Liver (tissue), 8 donors: ENCODE measurements at regions not wholly inside any gene's neighbourhood (a gene's known extent, or its start where the extent isn't known, plus 50 kb on each side); places are given as distances from the start of the nearest gene placed in this dataset.

Experiments
- DNase-seq: peaks from one replicate; pipeline ENCODE4 v3.0.0-alpha.2; 2017; ENCODE audit warnings: low spot score
- H3K27ac ChIP-seq, 2 donors: one replicate each; pipeline ENCODE4 v1.7.0; 2013; ENCODE audit warnings: inconsistent platforms in 2 of 2, low read length in 2 of 2, control low read depth in 1 of 2, low read depth in 1 of 2, mild to moderate bottlenecking in 1 of 2
- H3K27me3 ChIP-seq, 4 donors: one replicate each; pipeline versions ENCODE4 v1.6.1 to v1.7.0; 2013; ENCODE audit warnings: low read length in 3 of 4, inconsistent platforms in 1 of 4, mild to moderate bottlenecking in 1 of 4, moderate library complexity in 1 of 4; ENCODE audit not compliant: control insufficient read depth in 4 of 4, insufficient read depth in 4 of 4
- H3K36me3 ChIP-seq, 4 donors: one replicate each; pipeline versions ENCODE4 v1.6.1 to v1.7.0; 2013; ENCODE audit warnings: low read length in 3 of 4, mild to moderate bottlenecking in 3 of 4, low read depth in 1 of 4, moderate library complexity in 1 of 4; ENCODE audit not compliant: control insufficient read depth in 4 of 4, insufficient read depth in 3 of 4
- H3K4me1 ChIP-seq, 4 donors: one replicate each; pipeline versions ENCODE4 v1.6.1 to v1.7.0; 2013; ENCODE audit warnings: low read length in 3 of 4, mild to moderate bottlenecking in 3 of 4, moderate library complexity in 1 of 4; ENCODE audit not compliant: control insufficient read depth in 4 of 4, insufficient read depth in 4 of 4
- H3K4me3 ChIP-seq, 3 donors: one replicate each; pipeline versions ENCODE4 v1.6.1 to v1.7.0; 2013; ENCODE audit warnings: low read length in 3 of 3, control low read depth in 1 of 3, low read depth in 1 of 3, mild to moderate bottlenecking in 1 of 3
- H3K9ac ChIP-seq, 2 donors: one replicate each; pipeline ENCODE4 v1.7.0; 2013; ENCODE audit warnings: low read length in 2 of 2, mild to moderate bottlenecking in 2 of 2, moderate library complexity in 2 of 2, control low read depth in 1 of 2, low read depth in 1 of 2
- H3K9me3 ChIP-seq, 4 donors: one replicate each; pipeline versions ENCODE4 v1.6.1 to v1.7.0; 2013; ENCODE audit warnings: low read length in 3 of 4; ENCODE audit not compliant: control insufficient read depth in 4 of 4
- EGR1 ChIP-seq, 2 donors: IDR thresholded peaks; 2 replicates each; pipeline ENCODE4 v1.6.1; 2016 to 2018; ENCODE audit warnings: antibody characterized with exemption in 2 of 2, low read depth in 2 of 2
- FOXA1 ChIP-seq: IDR thresholded peaks from 2 replicates; pipeline ENCODE4 v1.6.1; 2016; ENCODE audit warnings: antibody characterized with exemption
- FOXA2 ChIP-seq: IDR thresholded peaks from 2 replicates; pipeline ENCODE4 v1.6.1; 2016; ENCODE audit warnings: antibody characterized with exemption
- GABPA ChIP-seq, 2 donors: IDR thresholded peaks in 1 of 2; conservative IDR thresholded peaks in 1 of 2; 2 replicates each; pipeline ENCODE4 v1.6.1; 2016; ENCODE audit warnings: antibody characterized with exemption in 2 of 2, mild to moderate bottlenecking in 1 of 2, moderate library complexity in 1 of 2
- HNF4A ChIP-seq, 2 donors: conservative IDR thresholded peaks; 2 replicates each; pipeline ENCODE4 v1.6.1; 2016; ENCODE audit warnings: antibody characterized with exemption in 2 of 2, mild to moderate bottlenecking in 2 of 2
- HNF4G ChIP-seq: IDR thresholded peaks from 2 replicates; pipeline ENCODE4 v1.6.1; 2016; ENCODE audit warnings: antibody characterized with exemption
- JUND ChIP-seq, 2 donors: IDR thresholded peaks; 2 replicates each; pipeline ENCODE4 v1.6.1; 2016; ENCODE audit warnings: antibody characterized with exemption in 2 of 2
- MAX ChIP-seq: IDR thresholded peaks from 2 replicates; pipeline ENCODE4 v1.6.1; 2016; ENCODE audit warnings: antibody characterized with exemption
- RAD21 ChIP-seq, 2 donors: IDR thresholded peaks; 2 replicates each; pipeline ENCODE4 v1.6.1; 2016; ENCODE audit warnings: antibody characterized with exemption in 2 of 2, mild to moderate bottlenecking in 2 of 2
- RXRA ChIP-seq, 2 donors: IDR thresholded peaks; 2 replicates each; pipeline ENCODE4 v1.6.1; 2017 to 2018; ENCODE audit warnings: antibody characterized with exemption in 2 of 2, mild to moderate bottlenecking in 1 of 2
- SP1 ChIP-seq: IDR thresholded peaks from 2 replicates; pipeline ENCODE4 v1.6.1; 2018; ENCODE audit warnings: antibody characterized with exemption, mild to moderate bottlenecking
- TAF1 ChIP-seq: conservative IDR thresholded peaks from 2 replicates; pipeline ENCODE4 v1.6.1; 2016; ENCODE audit warnings: antibody characterized with exemption, mild to moderate bottlenecking
- YY1 ChIP-seq: IDR thresholded peaks from 2 replicates; pipeline ENCODE4 v1.6.1; 2016; ENCODE audit warnings: antibody characterized with exemption, mild to moderate bottlenecking
- WGBS: extraction: QIAGEN DNeasy Blood & Tissue Kit; methylation state at CpG from one replicate; pipeline ENCODE4 v1.1.7; 2013; 5-methylcytosine and 5-hydroxymethylcytosine counted together
- TF ChIP-seq, protein P1 (sequence below): IDR thresholded peaks from 2 replicates; pipeline ENCODE4 v1.6.1; 2016; ENCODE audit warnings: antibody characterized with exemption, mild to moderate bottlenecking
- TF ChIP-seq, protein P2 (sequence below): fragments of 150-350 bp; IDR thresholded peaks from 2 replicates; pipeline ENCODE4 v1.5.1; 2017; ENCODE audit warnings: improper control_type of control experiment, low read depth, low read length; ENCODE audit not compliant: missing input control
- TF ChIP-seq, protein P3 (sequence below): IDR thresholded peaks from 2 replicates; pipeline ENCODE4 v1.6.1; 2016; ENCODE audit warnings: antibody characterized with exemption
- donor health status: healthy.
- donor health status: healthy.
- donor health status: healthy.
- donor health status: healthy.
- donor health status: healthy.

GRCh38 chr1:193727850-193728249, 541.4 kb upstream of the B3GALT2 start:
- Histone ChIP-seq H3K27me3 (no peaks in the 10 kb centered on the region), H3K4me3 (no peak overlapping the region), H3K27ac (no peak overlapping the region), H3K4me1 (no peaks in the 10 kb centered on the region), H3K36me3 (no peaks in the 10 kb centered on the region), H3K9ac (no peak overlapping the region), H3K9me3 (no peaks in the 10 kb centered on the region)
- TF ChIP-seq RXRA (IDR thresholded peaks at IDR 0.05) (no peak), YY1 (no peak), FOXA1 (no peak), FOXA2 (no peak), MAX (no peak), HNF4A (conservative IDR thresholded peaks at IDR 0.05) (no peak), HNF4G (no peak), RAD21 (IDR thresholded peaks at IDR 0.05) (no peak), GABPA (IDR thresholded peaks at IDR 0.05 in 1 of 2, conservative IDR thresholded peaks at IDR 0.05 in 1 of 2) (no peak), SP1 (no peak), TAF1 (no peak), JUND (IDR thresholded peaks at IDR 0.05) (no peak), EGR1 (IDR thresholded peaks at IDR 0.05; ENCODE audit: low read depth in 2 of 2) (no peak)
- TF ChIP-seq, protein P1, sequence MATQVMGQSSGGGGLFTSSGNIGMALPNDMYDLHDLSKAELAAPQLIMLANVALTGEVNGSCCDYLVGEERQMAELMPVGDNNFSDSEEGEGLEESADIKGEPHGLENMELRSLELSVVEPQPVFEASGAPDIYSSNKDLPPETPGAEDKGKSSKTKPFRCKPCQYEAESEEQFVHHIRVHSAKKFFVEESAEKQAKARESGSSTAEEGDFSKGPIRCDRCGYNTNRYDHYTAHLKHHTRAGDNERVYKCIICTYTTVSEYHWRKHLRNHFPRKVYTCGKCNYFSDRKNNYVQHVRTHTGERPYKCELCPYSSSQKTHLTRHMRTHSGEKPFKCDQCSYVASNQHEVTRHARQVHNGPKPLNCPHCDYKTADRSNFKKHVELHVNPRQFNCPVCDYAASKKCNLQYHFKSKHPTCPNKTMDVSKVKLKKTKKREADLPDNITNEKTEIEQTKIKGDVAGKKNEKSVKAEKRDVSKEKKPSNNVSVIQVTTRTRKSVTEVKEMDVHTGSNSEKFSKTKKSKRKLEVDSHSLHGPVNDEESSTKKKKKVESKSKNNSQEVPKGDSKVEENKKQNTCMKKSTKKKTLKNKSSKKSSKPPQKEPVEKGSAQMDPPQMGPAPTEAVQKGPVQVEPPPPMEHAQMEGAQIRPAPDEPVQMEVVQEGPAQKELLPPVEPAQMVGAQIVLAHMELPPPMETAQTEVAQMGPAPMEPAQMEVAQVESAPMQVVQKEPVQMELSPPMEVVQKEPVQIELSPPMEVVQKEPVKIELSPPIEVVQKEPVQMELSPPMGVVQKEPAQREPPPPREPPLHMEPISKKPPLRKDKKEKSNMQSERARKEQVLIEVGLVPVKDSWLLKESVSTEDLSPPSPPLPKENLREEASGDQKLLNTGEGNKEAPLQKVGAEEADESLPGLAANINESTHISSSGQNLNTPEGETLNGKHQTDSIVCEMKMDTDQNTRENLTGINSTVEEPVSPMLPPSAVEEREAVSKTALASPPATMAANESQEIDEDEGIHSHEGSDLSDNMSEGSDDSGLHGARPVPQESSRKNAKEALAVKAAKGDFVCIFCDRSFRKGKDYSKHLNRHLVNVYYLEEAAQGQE = no peak
- TF ChIP-seq, protein P2, sequence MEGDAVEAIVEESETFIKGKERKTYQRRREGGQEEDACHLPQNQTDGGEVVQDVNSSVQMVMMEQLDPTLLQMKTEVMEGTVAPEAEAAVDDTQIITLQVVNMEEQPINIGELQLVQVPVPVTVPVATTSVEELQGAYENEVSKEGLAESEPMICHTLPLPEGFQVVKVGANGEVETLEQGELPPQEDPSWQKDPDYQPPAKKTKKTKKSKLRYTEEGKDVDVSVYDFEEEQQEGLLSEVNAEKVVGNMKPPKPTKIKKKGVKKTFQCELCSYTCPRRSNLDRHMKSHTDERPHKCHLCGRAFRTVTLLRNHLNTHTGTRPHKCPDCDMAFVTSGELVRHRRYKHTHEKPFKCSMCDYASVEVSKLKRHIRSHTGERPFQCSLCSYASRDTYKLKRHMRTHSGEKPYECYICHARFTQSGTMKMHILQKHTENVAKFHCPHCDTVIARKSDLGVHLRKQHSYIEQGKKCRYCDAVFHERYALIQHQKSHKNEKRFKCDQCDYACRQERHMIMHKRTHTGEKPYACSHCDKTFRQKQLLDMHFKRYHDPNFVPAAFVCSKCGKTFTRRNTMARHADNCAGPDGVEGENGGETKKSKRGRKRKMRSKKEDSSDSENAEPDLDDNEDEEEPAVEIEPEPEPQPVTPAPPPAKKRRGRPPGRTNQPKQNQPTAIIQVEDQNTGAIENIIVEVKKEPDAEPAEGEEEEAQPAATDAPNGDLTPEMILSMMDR = no peak
- TF ChIP-seq, protein P3, sequence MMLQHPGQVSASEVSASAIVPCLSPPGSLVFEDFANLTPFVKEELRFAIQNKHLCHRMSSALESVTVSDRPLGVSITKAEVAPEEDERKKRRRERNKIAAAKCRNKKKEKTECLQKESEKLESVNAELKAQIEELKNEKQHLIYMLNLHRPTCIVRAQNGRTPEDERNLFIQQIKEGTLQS = no peak
- DNase-seq = no peak
- 59% methylated on average over 1 of the region's 1 CpG for WGBS

GRCh38 chr1:193726722-193727121, 540.3 kb upstream of the B3GALT2 start:
- Histone ChIP-seq H3K9me3 (no peaks in the 10 kb centered on the region), H3K27ac (no peak overlapping the region), H3K36me3 (no peaks in the 10 kb centered on the region), H3K4me3 (no peak overlapping the region), H3K4me1 (no peaks in the 10 kb centered on the region), H3K9ac (no peak overlapping the region), H3K27me3 (no peaks in the 10 kb centered on the region)
- TF ChIP-seq JUND (IDR thresholded peaks at IDR 0.05) = no peak
- TF ChIP-seq RXRA (IDR thresholded peaks at IDR 0.05) = no peak
- DNase-seq = no peak
- 78% methylated on average over 3 of the region's 3 CpGs for WGBS
